ENCODE measurements at regions not wholly inside any gene's neighbourhood (a gene's known extent, or its start where the extent isn't known, plus 50 kb on each side); places are given as distances from the start of the nearest gene placed in this dataset.

DNA sequence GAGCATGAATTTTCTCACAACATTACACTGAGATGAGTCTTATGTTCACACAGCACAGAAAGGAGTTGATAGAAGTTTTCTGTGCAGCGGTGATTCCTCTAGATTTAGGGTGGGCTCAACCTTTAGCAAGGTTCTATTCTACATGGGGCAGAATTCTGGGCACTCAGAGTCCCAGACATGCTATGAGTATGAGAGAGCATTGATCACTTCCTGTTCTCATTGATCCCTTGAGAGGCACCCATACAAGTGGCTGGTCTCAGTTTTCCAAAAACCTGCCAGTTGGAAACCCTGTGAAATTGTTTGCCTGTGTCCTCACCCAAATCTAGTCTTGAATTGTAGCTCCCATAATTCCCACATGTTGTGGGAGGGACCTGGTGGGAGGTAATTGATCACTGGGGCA lies 112.5 kb upstream of the NR2F2 start:
- Histone ChIP-seq H3K4me1 (no peaks in the 10 kb centered on the region), H3K27me3 (peaks cover 3% of the 10 kb centered on the region), H3K4me3 (no peak overlapping the region), H3K9me3 (no peaks in the 10 kb centered on the region), H3K27ac (no peak overlapping the region), H3K36me3 (no peaks in the 10 kb centered on the region)
- DNase-seq (ENCODE audit: low spot score in 2 of 2) = no peak
- 100% methylated on average over 1 of the region's 1 CpG for WGBS
- TF ChIP-seq EP300 (IDR thresholded peaks at IDR 0.05) (no peak), POLR2A (IDR thresholded peaks at IDR 0.05) (no peak), POLR2AphosphoS5 (IDR thresholded peaks at IDR 0.05) (no peak)
- TF ChIP-seq, protein P1, sequence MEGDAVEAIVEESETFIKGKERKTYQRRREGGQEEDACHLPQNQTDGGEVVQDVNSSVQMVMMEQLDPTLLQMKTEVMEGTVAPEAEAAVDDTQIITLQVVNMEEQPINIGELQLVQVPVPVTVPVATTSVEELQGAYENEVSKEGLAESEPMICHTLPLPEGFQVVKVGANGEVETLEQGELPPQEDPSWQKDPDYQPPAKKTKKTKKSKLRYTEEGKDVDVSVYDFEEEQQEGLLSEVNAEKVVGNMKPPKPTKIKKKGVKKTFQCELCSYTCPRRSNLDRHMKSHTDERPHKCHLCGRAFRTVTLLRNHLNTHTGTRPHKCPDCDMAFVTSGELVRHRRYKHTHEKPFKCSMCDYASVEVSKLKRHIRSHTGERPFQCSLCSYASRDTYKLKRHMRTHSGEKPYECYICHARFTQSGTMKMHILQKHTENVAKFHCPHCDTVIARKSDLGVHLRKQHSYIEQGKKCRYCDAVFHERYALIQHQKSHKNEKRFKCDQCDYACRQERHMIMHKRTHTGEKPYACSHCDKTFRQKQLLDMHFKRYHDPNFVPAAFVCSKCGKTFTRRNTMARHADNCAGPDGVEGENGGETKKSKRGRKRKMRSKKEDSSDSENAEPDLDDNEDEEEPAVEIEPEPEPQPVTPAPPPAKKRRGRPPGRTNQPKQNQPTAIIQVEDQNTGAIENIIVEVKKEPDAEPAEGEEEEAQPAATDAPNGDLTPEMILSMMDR (IDR thresholded peaks at IDR 0.05) = no peak

DNA sequence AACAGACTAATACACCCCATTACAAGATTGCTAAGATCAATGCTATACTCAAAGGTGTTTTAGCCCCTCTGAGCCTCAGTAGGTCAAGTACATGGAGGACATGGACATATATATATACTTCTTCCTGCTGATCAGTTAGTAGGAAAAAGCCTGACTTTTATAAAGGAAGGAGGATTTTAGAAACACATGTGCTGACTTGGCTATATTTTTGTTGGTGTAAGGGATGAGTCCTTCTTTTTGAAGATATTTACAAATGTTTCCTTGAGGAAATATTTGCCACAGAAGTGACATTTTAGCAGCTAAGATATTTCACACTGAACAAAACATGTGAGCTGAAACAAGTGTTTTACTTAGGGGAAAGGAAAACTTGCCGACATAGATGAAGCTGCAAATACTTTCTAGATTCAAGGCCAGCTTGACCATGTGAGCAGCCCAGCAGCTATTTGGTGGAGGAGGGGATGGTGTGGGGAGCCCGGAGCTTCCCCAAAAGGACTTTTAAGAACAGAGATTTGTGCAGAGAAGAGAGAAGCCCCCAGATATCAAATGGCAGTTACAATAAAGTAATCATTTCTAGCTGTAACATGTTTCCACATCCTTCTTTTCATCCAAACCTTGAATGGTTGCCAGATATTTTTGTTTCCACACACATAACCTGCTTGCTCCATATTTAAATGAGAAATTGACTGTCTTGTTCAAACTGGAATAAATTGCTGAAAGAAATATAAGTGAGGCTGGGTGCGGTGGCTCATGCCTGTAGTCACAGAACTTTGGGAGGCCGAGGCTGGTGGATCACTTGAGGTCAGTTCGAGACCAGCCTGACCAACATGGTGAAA lies 111.7 kb upstream of the NR2F2 start:
- WGBS = 50% methylated on average over 5 of the region's 5 CpGs
- DNase-seq (ENCODE audit: low spot score in 2 of 2) = no peak
- Histone ChIP-seq H3K4me3 (no peak overlapping the region), H3K4me1 (no peaks in the 10 kb centered on the region), H3K27ac (no peak overlapping the region), H3K36me3 (no peaks in the 10 kb centered on the region), H3K9me3 (no peaks in the 10 kb centered on the region), H3K27me3 (peaks cover 3% of the 10 kb centered on the region)
- no peak for TF ChIP-seq EP300 (IDR thresholded peaks at IDR 0.05)
- no peak for TF ChIP-seq POLR2AphosphoS5 (IDR thresholded peaks at IDR 0.05)
- TF ChIP-seq, protein P1 (IDR thresholded peaks at IDR 0.05) = no peak
- TF ChIP-seq POLR2A (IDR thresholded peaks at IDR 0.05) = no peak

GRCh38 chr15:96219681-96220080 lies 110.8 kb upstream of the NR2F2 start:
- H3K4me3 ChIP-seq = no peak overlapping the region
- peaks cover 3% of the 10 kb centered on the region for H3K27me3 ChIP-seq
- no peak for TF ChIP-seq POLR2A (IDR thresholded peaks at IDR 0.05)
- TF ChIP-seq POLR2AphosphoS5 (IDR thresholded peaks at IDR 0.05) = no peak
- TF ChIP-seq EP300 (IDR thresholded peaks at IDR 0.05) = no peak
- TF ChIP-seq, protein P1 (IDR thresholded peaks at IDR 0.05) = no peak
- no peak for DNase-seq (ENCODE audit: low spot score in 2 of 2)
- H3K4me1 ChIP-seq = no peaks in the 10 kb centered on the region
- H3K27ac ChIP-seq = no peak overlapping the region
- H3K36me3 ChIP-seq = no peaks in the 10 kb centered on the region
- WGBS = 89% methylated on average over 3 of the region's 3 CpGs
- no peaks in the 10 kb centered on the region for H3K9me3 ChIP-seq

- no peak overlapping the region for H3K4me3 ChIP-seq
- H3K27me3 ChIP-seq = peaks cover 3% of the 10 kb centered on the region
- DNase-seq (ENCODE audit: low spot score in 2 of 2) = no peak
- TF ChIP-seq EP300 (IDR thresholded peaks at IDR 0.05) (no peak), POLR2AphosphoS5 (IDR thresholded peaks at IDR 0.05) (no peak), POLR2A (IDR thresholded peaks at IDR 0.05) (no peak)
- TF ChIP-seq, protein P1 (IDR thresholded peaks at IDR 0.05) = no peak
- H3K27ac ChIP-seq = no peak overlapping the region
- 96% methylated on average over 3 of the region's 3 CpGs for WGBS
- H3K4me1 ChIP-seq = no peaks in the 10 kb centered on the region
- H3K36me3 ChIP-seq = no peaks in the 10 kb centered on the region
- H3K9me3 ChIP-seq = no peaks in the 10 kb centered on the region
Observed at GRCh38 chr15:96220657-96221056, 109.8 kb upstream of the NR2F2 start.

- no peak overlapping the region for H3K4me3 ChIP-seq
- no peak overlapping the region for H3K27ac ChIP-seq
- DNase-seq (ENCODE audit: low spot score in 2 of 2) = no peak
- no peaks in the 10 kb centered on the region for H3K4me1 ChIP-seq
- no peak for TF ChIP-seq POLR2A (IDR thresholded peaks at IDR 0.05)
- TF ChIP-seq, protein P1 (IDR thresholded peaks at IDR 0.05) = no peak
- TF ChIP-seq EP300 (IDR thresholded peaks at IDR 0.05) = no peak
- no peak for TF ChIP-seq POLR2AphosphoS5 (IDR thresholded peaks at IDR 0.05)
- H3K9me3 ChIP-seq = no peaks in the 10 kb centered on the region
- peaks cover 3% of the 10 kb centered on the region for H3K27me3 ChIP-seq
- H3K36me3 ChIP-seq = no peaks in the 10 kb centered on the region
- WGBS = 74% methylated on average over 10 of the region's 10 CpGs
Observed at GRCh38 chr15:96222981-96223380, 107.5 kb upstream of the NR2F2 start.

Data from suprapubic skin (tissue), 4 donors.